SK-N-SH treated with all-trans-retinoic acid at 6 μM for 48 hours (cell line): ENCODE measurements at regions not wholly inside any gene's neighbourhood (a gene's known extent, or its start where the extent isn't known, plus 50 kb on each side); places are given as distances from the start of the nearest gene placed in this dataset.

Source experiments
- ATAC-seq: fragments of 200-7000 bp; cut with Tn5 transposase; 3 replicates; pipeline ENCODE4 v1.9.1; 2020; ENCODE audit warnings: mild to moderate bottlenecking, moderate library complexity
- ARNTL ChIP-seq: fragments of 450-650 bp; formaldehyde crosslinking; IDR thresholded peaks from 2 replicates; pipeline ENCODE4 v1.5.0; 2020; ENCODE audit warnings: low read depth, mild to moderate bottlenecking, moderate library complexity, borderline replicate concordance
- BACH2 ChIP-seq: fragments of 250-450 bp; sonication (Bioruptor Pico); IDR thresholded peaks from 2 replicates; pipeline ENCODE4 v1.9.0; 2021; ENCODE audit warnings: mild to moderate bottlenecking, borderline replicate concordance
- CSDC2 ChIP-seq: fragments of 250-450 bp; sonication (Bioruptor Pico); IDR thresholded peaks from 2 replicates; pipeline ENCODE4 v1.5.0; 2020; ENCODE audit warnings: mild to moderate bottlenecking, moderate library complexity
- ESRRG ChIP-seq: fragments of 250-450 bp; sonication (Bioruptor Pico); IDR thresholded peaks from 2 replicates; pipeline ENCODE4 v1.6.1; 2021; ENCODE audit warnings: mild to moderate bottlenecking
- GLIS3 ChIP-seq: fragments of 250-450 bp; sonication (Bioruptor Pico); IDR thresholded peaks from 2 replicates; pipeline ENCODE4 v1.5.0; 2020; ENCODE audit warnings: mild to moderate bottlenecking, moderate library complexity
- ISL1 ChIP-seq: fragments of 250-450 bp; sonication (Bioruptor Pico); IDR thresholded peaks from 2 replicates; pipeline ENCODE4 v2.1.2; 2022; ENCODE audit warnings: mild to moderate bottlenecking, moderate library complexity
- OSR1 ChIP-seq: fragments of 250-450 bp; sonication (Bioruptor Pico); IDR thresholded peaks from 2 replicates; pipeline ENCODE4 v1.8.0; 2022; ENCODE audit warnings: moderate library complexity, mild to moderate bottlenecking, inconsistent platforms
- PATZ1 ChIP-seq: fragments of 250-450 bp; sonication (Bioruptor Pico); IDR thresholded peaks from 2 replicates; pipeline ENCODE4 v1.8.0; 2020; ENCODE audit warnings: mild to moderate bottlenecking, moderate library complexity, borderline replicate concordance
- PPARA ChIP-seq: fragments of 250-450 bp; sonication (Bioruptor Pico); IDR thresholded peaks from 2 replicates; pipeline ENCODE4 v1.5.0; 2020; ENCODE audit warnings: mild to moderate bottlenecking, borderline replicate concordance
- RARB ChIP-seq: fragments of 250-450 bp; sonication (Bioruptor Pico); IDR thresholded peaks from 2 replicates; pipeline ENCODE4 v1.8.0; 2021; ENCODE audit warnings: mild to moderate bottlenecking, moderate library complexity
- SNAI2 ChIP-seq: fragments of 250-450 bp; sonication (Bioruptor Pico); IDR thresholded peaks from 2 replicates; pipeline ENCODE4 v1.5.0; 2020; ENCODE audit warnings: mild to moderate bottlenecking, moderate library complexity
- TCF4 ChIP-seq: fragments of 250-450 bp; sonication (Bioruptor Pico); IDR thresholded peaks from 2 replicates; pipeline ENCODE4 v1.8.0; 2021; ENCODE audit warnings: mild to moderate bottlenecking, moderate library complexity, borderline replicate concordance
- TOX ChIP-seq: fragments of 250-450 bp; sonication (Bioruptor Pico); IDR thresholded peaks from 2 replicates; pipeline ENCODE4 v1.8.0; 2021; ENCODE audit warnings: mild to moderate bottlenecking, moderate library complexity, borderline replicate concordance
- ZC3H10 ChIP-seq: fragments of 250-450 bp; sonication (Bioruptor Pico); IDR thresholded peaks from 2 replicates; pipeline ENCODE4 v1.5.1; 2021; ENCODE audit warnings: mild to moderate bottlenecking, moderate library complexity
- ZFP3 ChIP-seq: fragments of 250-450 bp; sonication (Bioruptor Pico); IDR thresholded peaks from 2 replicates; pipeline ENCODE4 v1.5.0; 2020; ENCODE audit warnings: mild to moderate bottlenecking, moderate library complexity
- ZFP30 ChIP-seq: fragments of 450-650 bp; formaldehyde crosslinking; IDR thresholded peaks from 2 replicates; pipeline ENCODE4 v1.5.0; 2022; ENCODE audit warnings: mild to moderate bottlenecking, moderate library complexity
- ZNF565 ChIP-seq: fragments of 450-650 bp; formaldehyde crosslinking; conservative IDR thresholded peaks from 2 replicates; pipeline ENCODE4 v1.5.0; 2020; ENCODE audit warnings: low read depth, mild to moderate bottlenecking, moderate library complexity
- ZNF70 ChIP-seq: fragments of 450-650 bp; formaldehyde crosslinking; IDR thresholded peaks from 2 replicates; pipeline ENCODE4 v1.5.0; 2020; ENCODE audit warnings: mild to moderate bottlenecking, moderate library complexity
- ZNF8 ChIP-seq: fragments of 450-650 bp; formaldehyde crosslinking; IDR thresholded peaks from 2 replicates; pipeline ENCODE4 v1.5.0; 2020; ENCODE audit warnings: mild to moderate bottlenecking, moderate library complexity
- TF ChIP-seq, protein P1 (sequence below): fragments of 250-450 bp; sonication (Bioruptor Pico); IDR thresholded peaks from 2 replicates; pipeline ENCODE4 v1.5.0; 2020; ENCODE audit warnings: mild to moderate bottlenecking, moderate library complexity
- TF ChIP-seq, protein P2 (sequence below): fragments of 250-450 bp; sonication (Bioruptor Pico); IDR thresholded peaks from 2 replicates; pipeline ENCODE4 v1.5.1; 2021; ENCODE audit warnings: mild to moderate bottlenecking, moderate library complexity
- TF ChIP-seq, protein P3 (sequence below): fragments of 250-450 bp; sonication (Bioruptor Pico); IDR thresholded peaks from 2 replicates; pipeline ENCODE4 v1.5.1; 2020; ENCODE audit warnings: low read depth, mild to moderate bottlenecking, moderate library complexity
- TF ChIP-seq, protein P4 (sequence below): fragments of 250-450 bp; sonication (Bioruptor Pico); IDR thresholded peaks from 2 replicates; pipeline ENCODE4 v1.8.0; 2021; ENCODE audit warnings: low read depth, mild to moderate bottlenecking, moderate library complexity, borderline replicate concordance

- TF ChIP-seq ZFP30 (CRISPR knock-in tag) (no peak), ZC3H10 (no peak), OSR1 (CRISPR knock-in tag) (no peak), RARB (no peak)
These were observed 165.8 kb upstream of the KLF14 start (continued) for GRCh38 chr7:130899638-130900401.

GRCh38 chr7:130900471-130901076, 166.6 kb upstream of the KLF14 start:
- no peak for ATAC-seq
- TF ChIP-seq, protein P1, sequence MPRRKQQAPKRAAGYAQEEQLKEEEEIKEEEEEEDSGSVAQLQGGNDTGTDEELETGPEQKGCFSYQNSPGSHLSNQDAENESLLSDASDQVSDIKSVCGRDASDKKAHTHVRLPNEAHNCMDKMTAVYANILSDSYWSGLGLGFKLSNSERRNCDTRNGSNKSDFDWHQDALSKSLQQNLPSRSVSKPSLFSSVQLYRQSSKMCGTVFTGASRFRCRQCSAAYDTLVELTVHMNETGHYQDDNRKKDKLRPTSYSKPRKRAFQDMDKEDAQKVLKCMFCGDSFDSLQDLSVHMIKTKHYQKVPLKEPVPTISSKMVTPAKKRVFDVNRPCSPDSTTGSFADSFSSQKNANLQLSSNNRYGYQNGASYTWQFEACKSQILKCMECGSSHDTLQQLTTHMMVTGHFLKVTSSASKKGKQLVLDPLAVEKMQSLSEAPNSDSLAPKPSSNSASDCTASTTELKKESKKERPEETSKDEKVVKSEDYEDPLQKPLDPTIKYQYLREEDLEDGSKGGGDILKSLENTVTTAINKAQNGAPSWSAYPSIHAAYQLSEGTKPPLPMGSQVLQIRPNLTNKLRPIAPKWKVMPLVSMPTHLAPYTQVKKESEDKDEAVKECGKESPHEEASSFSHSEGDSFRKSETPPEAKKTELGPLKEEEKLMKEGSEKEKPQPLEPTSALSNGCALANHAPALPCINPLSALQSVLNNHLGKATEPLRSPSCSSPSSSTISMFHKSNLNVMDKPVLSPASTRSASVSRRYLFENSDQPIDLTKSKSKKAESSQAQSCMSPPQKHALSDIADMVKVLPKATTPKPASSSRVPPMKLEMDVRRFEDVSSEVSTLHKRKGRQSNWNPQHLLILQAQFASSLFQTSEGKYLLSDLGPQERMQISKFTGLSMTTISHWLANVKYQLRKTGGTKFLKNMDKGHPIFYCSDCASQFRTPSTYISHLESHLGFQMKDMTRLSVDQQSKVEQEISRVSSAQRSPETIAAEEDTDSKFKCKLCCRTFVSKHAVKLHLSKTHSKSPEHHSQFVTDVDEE (CRISPR knock-in tag): no peak
- TF ChIP-seq PPARA (CRISPR knock-in tag): no peak
- TF ChIP-seq, all 23 proteins: peak for 0

GRCh38 chr7:130901209-130901783, 167.3 kb upstream of the KLF14 start:
- peak; percentile 19 for ATAC-seq
- TF ChIP-seq ZFP3 (CRISPR knock-in tag) (no peak), SNAI2 (0 out of 2 replicates have a peak, but pooled peaks have one; percentile 35), GLIS3 (no peak), ZC3H10 (peak; percentile 19; the same call in 1 of the 2 replicates), CSDC2 (CRISPR knock-in tag) (no peak), ZNF565 (CRISPR knock-in tag) (no peak), PPARA (CRISPR knock-in tag) (no peak), ESRRG (CRISPR knock-in tag) (no peak), BACH2 (no peak), RARB (no peak), TCF4 (no peak), ARNTL (CRISPR knock-in tag) (no peak), PATZ1 (CRISPR knock-in tag) (peak; percentile 24; the same call in 1 of the 2 replicates), ZNF70 (no peak), OSR1 (CRISPR knock-in tag) (no peak), ZNF8 (no peak), ISL1 (peak; percentile 50; the same call in 1 of the 2 replicates), ZFP30 (CRISPR knock-in tag) (no peak), TOX (CRISPR knock-in tag) (peak; percentile 49)
- TF ChIP-seq, protein P1 (CRISPR knock-in tag): no peak
- TF ChIP-seq, protein P2, sequence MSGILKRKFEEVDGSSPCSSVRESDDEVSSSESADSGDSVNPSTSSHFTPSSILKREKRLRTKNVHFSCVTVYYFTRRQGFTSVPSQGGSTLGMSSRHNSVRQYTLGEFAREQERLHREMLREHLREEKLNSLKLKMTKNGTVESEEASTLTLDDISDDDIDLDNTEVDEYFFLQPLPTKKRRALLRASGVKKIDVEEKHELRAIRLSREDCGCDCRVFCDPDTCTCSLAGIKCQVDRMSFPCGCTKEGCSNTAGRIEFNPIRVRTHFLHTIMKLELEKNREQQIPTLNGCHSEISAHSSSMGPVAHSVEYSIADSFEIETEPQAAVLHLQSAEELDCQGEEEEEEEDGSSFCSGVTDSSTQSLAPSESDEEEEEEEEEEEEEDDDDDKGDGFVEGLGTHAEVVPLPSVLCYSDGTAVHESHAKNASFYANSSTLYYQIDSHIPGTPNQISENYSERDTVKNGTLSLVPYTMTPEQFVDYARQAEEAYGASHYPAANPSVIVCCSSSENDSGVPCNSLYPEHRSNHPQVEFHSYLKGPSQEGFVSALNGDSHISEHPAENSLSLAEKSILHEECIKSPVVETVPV (CRISPR knock-in tag): no peak
- TF ChIP-seq, protein P3, sequence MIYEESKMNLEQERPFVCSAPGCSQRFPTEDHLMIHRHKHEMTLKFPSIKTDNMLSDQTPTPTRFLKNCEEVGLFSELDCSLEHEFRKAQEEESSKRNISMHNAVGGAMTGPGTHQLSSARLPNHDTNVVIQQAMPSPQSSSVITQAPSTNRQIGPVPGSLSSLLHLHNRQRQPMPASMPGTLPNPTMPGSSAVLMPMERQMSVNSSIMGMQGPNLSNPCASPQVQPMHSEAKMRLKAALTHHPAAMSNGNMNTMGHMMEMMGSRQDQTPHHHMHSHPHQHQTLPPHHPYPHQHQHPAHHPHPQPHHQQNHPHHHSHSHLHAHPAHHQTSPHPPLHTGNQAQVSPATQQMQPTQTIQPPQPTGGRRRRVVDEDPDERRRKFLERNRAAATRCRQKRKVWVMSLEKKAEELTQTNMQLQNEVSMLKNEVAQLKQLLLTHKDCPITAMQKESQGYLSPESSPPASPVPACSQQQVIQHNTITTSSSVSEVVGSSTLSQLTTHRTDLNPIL: no peak
- TF ChIP-seq, protein P4, sequence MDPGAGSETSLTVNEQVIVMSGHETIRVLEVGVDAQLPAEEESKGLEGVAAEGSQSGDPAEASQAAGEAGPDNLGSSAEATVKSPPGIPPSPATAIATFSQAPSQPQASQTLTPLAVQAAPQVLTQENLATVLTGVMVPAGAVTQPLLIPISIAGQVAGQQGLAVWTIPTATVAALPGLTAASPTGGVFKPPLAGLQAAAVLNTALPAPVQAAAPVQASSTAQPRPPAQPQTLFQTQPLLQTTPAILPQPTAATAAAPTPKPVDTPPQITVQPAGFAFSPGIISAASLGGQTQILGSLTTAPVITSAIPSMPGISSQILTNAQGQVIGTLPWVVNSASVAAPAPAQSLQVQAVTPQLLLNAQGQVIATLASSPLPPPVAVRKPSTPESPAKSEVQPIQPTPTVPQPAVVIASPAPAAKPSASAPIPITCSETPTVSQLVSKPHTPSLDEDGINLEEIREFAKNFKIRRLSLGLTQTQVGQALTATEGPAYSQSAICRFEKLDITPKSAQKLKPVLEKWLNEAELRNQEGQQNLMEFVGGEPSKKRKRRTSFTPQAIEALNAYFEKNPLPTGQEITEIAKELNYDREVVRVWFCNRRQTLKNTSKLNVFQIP (CRISPR knock-in tag): peak; percentile 36; the same call in 1 of the 2 replicates
